Medulla oblongata (tissue), 1 donor: ENCODE measurements at regions not wholly inside any gene's neighbourhood (a gene's known extent, or its start where the extent isn't known, plus 50 kb on each side); places are given as distances from the start of the nearest gene placed in this dataset.
A peak's percentile ranks its signal among the peaks of the same experiment; 100 is the strongest.

Source experiments
- DNase-seq: peaks from one replicate; pipeline ENCODE4 v3.0.0-alpha.2; 2015; ENCODE audit errors: extremely low spot score

DNA sequence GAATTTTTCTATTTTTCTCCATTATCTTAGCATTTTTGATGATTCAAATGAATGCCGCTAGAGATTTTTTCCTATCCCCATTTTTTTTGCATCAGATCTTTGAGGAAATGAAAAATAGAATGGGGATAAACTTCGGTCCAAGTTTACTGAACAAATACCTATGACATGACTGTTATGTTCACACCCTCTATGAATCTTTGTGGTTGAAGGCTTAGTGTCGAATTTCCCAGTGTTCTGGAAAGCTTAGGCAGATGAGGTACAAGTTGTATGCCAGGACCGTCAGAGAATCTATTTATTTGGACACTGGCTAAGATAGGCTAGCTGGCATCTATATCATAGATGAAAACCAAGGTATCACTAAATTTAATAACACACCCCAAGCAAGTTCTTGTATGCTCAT lies 123.4 kb downstream of the SPCS3 start:
- no peak for DNase-seq

DNA sequence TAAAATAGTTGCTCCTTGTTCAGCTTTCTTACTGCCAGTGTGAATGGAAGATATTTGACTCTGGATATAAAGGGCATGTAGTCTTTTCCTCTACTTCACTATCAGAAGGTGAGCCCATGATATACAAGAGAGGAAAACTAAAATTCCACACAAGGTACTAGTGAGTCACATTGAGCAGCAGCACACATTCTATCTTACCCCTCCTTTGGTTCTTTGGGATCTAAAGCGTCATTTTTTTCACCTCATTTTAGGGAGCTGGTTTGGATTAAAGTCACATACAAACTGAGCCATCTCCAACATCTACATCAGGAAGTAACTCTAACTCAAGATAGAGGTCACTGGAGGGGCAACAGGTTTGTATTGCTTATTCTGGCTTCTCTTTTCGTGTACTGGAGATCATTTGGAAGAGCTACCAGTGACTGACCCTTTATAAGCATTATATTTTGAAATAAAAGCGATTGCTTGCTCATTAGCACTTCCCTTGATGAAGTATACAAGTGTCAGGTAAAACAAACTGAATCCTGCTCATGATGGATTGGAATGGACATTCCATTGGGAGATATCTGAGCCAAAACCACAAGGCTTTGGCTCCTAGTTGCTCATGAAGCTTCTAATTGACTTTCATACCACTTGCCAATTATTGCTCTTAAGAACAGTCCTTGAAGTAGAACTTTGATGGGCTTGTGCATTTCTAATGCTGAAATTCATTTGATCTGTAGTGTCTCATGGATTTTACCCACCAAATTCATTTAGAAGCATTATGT lies 124.1 kb downstream of the SPCS3 start:
- no peak for DNase-seq

DNA sequence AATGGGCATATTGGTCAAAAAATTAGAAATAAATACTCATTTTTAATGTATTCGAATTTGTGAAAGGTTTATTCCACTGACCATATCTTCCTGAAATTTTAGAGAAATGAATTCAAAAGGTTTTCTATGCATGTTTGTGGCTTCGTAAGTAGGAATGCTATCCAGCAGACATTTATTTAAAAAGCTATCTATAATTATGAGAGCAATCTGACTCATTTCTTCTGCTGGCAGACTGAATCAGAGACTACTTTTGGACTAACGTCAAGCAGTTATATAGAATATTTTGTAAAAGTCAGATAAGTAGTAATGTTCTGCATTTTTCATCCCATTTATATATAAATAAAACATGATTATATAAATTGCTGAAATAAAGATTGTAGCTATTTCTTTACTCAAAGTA lies 125.0 kb downstream of the SPCS3 start:
- DNase-seq, result no peak

DNA sequence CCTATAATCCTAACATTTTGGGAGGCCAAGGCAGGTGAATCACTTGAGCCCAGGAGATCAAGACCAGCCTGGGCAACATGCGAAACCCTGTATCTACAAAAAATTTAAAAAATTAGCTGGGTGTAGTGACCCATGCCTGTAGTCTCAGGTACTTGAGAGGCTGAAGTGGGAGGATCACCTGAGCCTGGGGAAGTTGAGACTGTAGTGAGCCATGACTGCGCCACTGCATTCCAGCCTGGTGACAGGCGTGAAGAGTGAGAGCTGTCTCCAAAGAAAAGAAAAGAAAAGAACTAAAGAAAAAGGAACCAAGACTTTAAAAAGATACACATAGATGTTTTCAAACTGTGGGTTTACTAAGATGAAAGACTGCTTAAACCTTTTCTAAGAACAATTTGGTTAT lies 129.0 kb downstream of the SPCS3 start:
- no peak for DNase-seq

DNA sequence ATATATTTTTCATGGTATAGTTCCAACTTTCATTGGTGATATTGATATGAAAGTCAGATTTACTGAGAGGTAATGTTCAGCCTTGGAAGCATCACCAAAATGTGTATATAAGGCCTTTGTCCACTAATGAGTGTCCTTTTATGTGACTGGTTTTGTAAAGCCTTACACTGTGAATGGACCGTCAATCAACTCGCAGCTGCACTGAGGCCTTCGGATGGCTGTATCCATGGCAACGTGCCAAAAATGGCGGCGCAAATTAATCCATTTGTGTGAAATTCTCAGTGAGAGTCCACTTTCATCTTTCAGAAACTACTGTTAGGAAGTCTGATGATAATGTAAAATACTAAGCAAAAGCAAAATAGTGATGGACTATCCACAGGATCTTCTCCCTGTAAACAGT lies 131.7 kb downstream of the SPCS3 start:
- DNase-seq, result peak; percentile 83

DNA sequence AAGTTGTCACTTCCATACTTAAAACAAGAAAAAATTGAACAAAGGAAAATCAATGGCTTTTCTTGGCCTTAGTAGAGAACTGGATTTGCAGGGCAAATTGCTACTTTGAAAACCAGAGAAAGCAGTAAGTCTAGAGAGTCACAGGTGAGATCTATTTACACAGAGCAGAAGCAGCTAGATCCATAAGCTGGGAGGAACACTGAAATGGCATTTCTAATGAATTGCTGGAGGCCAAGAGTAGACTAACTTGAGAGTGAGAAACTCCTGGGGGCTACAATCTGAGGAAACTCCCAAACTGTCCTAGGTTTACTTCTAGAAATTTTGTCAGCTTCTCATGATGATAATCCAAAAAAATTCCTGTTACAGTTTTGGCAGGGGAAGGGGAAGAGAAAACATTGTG lies 133.3 kb downstream of the SPCS3 start:
- DNase-seq, result no peak

DNA sequence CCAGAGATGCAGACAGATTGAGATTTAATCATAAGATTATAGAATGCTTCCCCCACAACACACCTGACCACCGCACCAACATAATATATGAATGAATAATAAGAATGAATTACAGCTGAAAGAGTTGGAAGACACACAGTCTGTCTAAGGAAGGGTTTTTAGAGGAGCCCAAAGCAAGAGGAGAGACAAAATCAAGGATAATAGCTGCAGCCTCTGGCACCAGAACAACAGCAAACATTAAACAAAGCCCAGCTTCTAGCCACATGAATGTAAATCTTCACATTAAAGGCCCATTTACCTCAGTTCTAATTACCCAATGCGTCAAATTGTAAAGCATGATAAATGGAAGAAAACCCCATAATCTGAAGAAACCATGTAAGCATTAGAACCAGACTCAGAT lies 133.9 kb downstream of the SPCS3 start:
- DNase-seq, result no peak

DNA sequence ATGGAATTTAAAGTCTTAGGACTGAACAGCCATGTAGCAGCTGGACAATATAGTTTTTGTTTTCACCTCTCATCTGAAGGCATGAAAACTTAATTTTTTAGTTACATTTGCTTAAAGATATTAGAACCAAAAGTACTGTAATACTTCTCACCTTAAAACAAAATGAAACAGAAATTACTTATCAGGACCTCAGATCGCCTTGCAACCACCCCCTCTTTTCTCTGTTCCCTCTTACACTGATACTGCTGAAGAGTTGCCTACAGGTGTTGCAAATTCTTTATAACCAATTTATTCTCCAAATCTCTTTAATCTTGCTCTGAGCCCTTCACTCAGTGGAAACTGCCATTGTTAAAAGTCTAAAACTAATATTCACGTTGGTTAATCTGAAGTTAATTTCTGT lies 145.0 kb downstream of the SPCS3 start:
- no peak for DNase-seq

DNA sequence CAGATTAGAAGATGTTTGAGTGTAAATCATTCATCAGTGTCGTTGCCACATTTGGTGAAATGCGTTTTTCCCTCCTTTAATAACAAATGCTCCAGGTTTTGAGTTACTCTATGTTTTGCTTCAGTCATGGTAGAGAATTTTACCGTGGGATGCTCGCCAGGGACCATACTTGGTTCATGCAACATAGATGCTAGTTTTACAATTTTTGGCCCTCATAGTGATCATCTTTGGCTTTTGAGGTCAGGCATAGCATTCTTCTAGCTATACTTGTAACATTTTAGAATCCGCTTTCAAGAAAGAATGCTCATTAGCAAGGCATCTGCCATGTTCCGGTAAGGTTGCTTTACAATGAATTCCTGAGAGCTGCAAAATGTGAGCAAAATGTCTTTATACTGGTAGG lies 147.2 kb downstream of the SPCS3 start:
- DNase-seq, result no peak

DNA sequence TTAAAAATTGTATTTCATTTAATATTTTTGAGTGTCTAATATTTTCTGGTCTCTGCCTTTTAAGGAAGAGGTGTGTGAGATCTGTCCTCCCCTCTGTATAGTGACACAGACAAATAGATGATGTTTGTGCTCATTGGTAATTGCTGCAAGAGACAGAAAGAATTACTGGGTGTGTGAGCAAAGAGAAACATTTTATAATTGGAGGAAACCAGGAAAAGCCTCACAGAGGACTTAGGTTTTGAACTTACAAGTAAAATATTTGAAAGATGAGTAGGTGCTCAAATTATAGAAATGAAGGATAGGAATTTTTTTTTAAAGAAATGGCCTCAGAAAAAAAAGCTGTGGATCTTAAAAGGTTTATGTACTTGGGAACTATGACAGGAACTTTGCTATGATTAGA lies 149.8 kb downstream of the SPCS3 start:
- no peak for DNase-seq

DNA sequence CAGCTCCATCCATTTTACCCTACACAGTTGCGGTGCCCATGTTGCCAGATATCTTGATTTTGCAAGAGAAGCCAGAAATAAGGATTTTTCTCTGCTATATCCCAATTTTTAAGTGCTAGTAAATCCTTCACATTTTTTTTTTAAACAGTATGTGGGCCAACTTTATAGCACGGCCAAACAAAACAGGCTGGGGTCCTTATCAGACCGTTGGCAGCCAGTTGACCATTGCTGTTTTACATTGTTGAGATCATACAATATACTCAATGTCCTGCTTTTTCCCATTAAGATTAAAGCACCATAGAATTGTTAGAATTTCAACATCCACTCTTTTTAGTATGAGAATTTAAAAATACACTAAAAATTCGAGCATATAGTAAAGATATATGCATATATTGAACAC lies 150.9 kb downstream of the SPCS3 start:
- DNase-seq, result no peak

DNA sequence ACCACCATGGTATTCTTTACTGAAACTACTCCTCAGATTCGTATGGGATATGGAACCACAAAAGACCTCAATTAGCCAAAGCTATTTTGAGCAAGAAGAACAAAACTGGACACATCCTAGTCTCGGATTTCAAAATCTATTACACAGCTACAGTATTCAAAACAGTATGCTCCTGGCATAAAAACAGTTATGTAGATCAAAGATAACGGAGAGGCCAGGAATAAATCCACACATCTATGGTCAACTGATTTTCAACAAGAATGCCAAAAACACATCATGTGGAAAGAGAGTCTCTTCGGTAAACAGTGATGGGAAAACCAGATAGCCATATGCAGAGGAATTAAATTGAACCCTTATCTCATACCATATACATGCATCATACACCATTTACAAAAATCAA lies 155.3 kb downstream of the SPCS3 start:
- DNase-seq, result no peak

DNA sequence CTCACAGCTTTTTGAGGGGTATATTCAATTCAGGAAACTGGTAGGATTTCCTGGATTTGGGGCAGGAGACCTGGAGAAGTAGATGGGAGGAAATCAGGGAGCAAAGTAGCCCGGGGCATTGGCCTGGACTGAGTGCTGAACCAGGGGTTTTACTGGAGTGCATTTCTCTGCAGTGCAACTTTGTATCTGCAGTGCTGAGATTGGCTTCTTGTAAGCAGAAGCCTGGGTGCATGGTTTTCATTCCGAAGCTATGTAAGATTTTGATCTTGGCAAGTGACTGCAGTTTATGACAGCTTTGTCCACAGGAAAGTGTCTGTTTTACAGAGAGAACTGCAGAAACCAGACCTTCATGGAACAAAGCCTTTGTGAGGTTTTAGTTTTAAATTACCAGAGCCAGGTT lies 158.3 kb downstream of the SPCS3 start:
- no peak for DNase-seq

DNA sequence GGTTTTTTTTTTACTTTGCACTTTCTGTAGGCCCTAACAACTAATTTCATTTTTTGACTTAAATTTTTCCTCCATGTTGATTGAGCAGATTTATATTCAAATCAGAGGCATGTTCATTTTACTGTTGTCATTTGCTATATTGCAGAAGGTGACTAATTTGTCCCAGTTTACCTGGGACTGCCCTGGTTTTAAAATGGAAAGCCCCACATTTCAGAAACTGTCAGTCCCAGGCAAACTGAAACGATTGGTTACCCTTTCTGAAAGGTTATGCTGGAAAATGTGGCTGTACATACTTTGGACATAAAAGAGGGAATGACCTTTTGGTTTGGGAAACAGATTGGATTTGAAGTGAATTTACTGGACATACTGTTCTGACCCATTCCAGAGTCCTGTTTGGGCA lies 160.0 kb downstream of the SPCS3 start:
- no peak for DNase-seq

DNA sequence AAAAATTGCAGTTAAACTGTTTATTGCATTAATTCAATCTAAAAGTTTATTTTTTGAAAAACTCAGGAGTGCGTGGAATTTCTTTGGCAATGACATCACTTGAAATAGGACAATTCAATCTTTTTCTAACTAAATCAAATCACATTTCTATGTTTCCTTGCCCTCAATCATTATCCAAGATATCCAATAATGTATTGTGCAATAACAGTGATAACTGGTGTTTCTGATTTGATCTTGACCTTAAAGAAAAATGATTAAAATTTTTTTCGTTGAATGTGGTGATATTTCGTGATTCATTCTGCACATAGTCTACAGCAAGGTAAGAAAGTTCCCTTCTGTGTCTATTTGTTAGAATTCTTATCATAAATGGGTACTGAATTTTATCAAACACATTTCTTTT lies 163.2 kb downstream of the SPCS3 start:
- no peak for DNase-seq

DNA sequence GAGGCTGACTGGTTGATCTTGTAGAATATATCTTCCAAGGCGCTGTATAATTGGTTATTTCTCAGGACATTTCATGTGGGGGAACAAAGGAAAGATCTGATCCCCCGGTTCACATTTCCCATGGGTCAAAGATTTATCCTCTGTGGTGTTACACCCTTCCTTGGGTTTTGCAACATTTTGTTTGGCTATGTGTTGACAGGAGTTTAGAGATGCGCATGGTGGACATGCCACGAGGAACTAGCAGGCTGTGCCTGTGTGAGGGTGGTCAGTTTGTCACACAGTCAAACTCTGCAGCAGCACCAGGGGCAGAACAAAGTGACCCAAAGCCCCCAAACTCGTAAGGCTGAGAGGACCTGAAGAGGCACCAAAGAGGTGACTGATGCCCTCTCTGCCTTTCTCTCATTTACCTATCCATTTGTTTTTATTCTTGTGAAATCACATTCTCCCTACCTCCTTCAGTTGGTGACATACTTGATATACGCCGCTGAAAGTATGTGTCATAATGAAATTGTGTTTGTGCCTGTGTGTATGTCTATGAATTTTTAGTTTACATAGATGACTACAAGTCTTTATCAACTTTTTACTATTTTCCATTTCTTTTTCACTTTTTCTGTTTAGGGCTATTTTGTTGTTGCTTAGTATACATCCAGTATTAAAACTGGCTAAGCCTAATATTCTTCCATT lies 164.7 kb downstream of the SPCS3 start:
- no peak for DNase-seq

DNA sequence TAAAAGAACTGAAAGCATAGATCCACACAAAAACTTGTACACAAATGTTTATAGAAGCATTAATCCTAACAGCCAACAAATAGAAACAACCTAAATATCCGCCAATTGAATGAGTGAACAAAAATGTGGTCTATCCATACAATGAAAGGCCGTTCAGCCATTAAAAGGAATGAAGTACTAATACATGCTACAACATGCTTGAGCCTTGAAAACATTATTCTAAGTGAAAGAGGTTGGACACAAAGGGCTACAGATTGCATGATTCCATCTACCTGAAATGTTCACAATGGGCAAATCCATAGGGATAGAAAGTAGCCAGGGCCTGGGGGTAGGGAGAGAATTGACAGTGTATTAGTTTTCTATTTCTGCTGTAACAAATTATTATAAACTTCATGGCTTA lies 169.2 kb downstream of the SPCS3 start:
- DNase-seq, result no peak

DNA sequence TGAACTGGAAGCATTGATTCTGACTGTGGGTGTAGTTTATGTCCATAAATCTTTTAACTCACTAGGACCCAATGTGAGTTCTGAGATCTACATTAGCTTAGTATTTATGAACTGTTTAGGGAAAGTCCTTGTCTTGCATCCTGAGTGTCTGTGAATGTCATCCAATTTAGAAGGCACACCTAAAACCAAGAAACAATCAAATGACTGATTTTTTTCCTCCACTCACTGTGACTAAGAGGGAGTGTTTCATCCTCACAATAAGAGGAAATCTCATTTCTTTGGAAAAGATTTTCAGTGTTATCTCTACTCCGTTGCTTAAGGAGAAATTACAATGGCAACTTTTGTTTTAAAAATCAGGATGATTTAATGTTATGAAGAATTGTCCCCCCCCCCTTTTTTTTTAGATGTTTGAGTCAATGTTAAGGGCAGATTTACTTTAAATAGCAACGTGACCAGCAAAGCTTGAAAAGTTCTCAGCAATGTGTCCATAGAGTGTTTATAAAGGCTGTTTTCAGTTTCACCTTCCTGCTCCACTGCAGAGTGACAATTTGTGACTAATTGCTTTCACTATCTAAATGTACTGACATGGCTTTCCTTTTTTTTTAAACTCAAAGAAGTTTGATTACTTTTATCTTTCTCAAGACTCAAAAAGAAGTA lies 173.0 kb downstream of the SPCS3 start:
- DNase-seq, result no peak

DNA sequence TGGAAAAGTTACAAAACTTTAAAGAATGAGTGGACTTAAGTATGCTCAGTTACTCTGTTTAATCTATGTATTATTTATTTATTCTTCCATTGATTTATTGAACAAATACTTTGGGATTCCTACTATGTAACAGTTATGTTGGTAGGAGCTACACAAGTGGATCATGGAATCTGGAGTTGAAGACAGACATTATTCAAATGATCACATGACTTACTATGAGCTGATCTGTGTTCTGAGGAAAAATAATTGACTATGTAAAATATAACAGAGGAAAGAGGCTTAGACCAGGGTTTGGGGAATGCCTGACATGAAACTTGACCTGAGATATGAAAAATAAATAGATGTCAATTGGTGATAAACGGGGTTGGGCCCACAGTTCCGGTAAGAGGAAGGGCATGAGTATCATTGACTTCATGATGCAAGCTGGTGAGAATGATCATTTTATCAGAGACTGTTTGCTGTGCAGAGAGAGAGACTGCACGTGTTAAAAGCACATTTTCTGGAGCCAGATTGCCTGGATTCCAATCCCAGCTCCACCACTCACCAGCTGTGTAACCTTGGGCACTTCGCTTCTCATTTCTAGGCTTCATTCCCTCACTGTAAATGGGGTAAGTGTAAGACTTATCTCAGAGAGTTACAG lies 179.0 kb downstream of the SPCS3 start:
- DNase-seq, result no peak

DNA sequence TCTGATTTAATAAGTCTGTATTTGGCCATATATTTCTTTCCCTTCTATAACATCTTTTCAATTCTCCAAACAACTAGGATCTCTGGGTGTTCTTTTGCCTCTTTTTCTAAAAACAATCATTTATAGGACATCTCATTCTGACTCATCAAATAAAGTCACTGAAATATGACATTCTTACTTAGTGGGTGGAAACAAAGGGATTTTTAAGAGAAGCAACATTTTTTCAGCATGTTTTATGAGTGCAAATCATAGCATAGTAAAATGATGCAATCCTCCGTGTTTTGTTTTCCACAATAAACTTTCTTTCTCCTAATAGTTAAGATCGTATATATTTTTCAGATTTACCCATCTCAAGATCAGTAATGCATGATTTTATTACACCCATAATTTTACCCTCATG lies 179.8 kb downstream of the SPCS3 start:
- DNase-seq, result no peak

DNA sequence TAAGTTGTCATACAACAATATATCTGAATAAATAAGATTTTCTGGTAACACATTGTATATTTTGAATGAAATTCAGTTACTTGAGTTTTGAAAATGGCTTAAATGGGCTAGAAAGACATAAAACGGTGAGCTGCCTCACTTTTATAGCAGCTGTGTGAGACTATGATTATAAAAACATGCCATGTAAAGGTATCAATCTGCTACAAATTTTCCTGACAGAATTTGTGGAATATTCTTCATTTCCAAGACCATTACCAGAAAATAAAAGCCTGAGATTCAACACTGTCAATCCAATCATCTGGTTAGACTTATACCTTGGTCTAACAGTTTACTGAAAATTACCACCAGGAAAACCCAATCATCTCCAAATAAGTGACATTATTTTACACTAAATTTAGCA lies 181.1 kb downstream of the SPCS3 start:
- DNase-seq, result no peak

DNA sequence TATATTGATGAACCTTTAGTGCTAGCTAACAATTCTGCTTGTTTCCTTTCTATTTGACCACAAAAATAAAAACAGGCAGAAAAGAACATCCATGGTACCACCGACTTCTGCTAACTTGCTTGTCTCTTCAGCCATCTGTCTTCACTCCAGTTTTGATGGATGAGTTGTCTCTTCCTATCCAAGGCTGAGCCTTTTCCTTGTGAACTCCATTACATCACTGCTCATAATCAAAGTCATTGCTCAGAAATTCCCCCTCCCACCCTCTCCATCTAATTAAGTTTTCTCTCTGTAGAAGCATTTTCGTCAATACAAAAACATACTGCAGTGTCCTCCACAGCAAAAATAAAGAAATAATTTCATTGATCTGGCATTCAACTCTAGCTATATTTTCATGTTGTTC lies 184.4 kb downstream of the SPCS3 start:
- DNase-seq, result no peak
